ENCODE measurements at regions not wholly inside any gene's neighbourhood (a gene's known extent, or its start where the extent isn't known, plus 50 kb on each side); places are given as distances from the start of the nearest gene placed in this dataset.

DNA sequence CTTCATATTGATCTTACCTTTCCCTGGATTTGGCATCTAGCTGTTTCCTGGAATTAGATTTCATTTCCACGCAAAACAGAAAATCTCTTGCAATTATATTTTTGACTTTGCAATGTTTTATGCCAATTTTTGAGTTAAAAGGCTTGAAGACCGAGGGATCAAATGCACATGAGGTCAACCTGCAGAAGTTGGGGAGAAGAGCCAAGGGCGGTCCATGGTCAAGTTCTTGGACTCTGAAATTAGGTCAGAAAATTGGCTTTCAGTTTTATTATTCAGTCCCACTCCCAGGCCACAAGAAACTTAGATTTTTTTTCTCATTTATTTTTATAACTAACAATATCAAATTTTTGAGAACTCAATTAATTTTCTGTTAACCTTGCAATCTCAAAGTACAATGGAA lies 499.1 kb upstream of the USP24 start:
- ChIA-PET CTCF (no interaction called here), POLR2A (no interaction called here)
- Mint-ChIP-seq H3K9me3 (peaks cover 14% of the 10 kb centered on the region), H3K4me3 (no peak overlapping the region), H3K4me1 (peaks cover 35% of the 10 kb centered on the region), H3K27me3 (ENCODE audit: low read depth) (no peaks in the 10 kb centered on the region), H3K36me3 (no peaks in the 10 kb centered on the region), H3K27ac (no peak overlapping the region)
- TF ChIP-seq, protein P1, sequence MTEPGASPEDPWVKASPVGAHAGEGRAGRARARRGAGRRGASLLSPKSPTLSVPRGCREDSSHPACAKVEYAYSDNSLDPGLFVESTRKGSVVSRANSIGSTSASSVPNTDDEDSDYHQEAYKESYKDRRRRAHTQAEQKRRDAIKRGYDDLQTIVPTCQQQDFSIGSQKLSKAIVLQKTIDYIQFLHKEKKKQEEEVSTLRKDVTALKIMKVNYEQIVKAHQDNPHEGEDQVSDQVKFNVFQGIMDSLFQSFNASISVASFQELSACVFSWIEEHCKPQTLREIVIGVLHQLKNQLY (CRISPR knock-in tag; IDR thresholded peaks at IDR 0.05), result no peak
- no peak for TF ChIP-seq ZNF232 (CRISPR knock-in tag; IDR thresholded peaks at IDR 0.05)
- TF ChIP-seq ATF1 (CRISPR knock-in tag; IDR thresholded peaks at IDR 0.05), result no peak
- no peak for TF ChIP-seq CBFB (CRISPR knock-in tag; IDR thresholded peaks at IDR 0.05; ENCODE audit: low read depth)
- no peak for TF ChIP-seq GRHL2 (CRISPR knock-in tag; IDR thresholded peaks at IDR 0.05; ENCODE audit: insufficient replicate concordance, severe bottlenecking)
- TF ChIP-seq IRF2 (CRISPR knock-in tag; IDR thresholded peaks at IDR 0.05; ENCODE audit: borderline replicate concordance, low read depth), result no peak
- DNase-seq (ENCODE audit: low spot score) (no peak), ATAC-seq (no peak)

DNA sequence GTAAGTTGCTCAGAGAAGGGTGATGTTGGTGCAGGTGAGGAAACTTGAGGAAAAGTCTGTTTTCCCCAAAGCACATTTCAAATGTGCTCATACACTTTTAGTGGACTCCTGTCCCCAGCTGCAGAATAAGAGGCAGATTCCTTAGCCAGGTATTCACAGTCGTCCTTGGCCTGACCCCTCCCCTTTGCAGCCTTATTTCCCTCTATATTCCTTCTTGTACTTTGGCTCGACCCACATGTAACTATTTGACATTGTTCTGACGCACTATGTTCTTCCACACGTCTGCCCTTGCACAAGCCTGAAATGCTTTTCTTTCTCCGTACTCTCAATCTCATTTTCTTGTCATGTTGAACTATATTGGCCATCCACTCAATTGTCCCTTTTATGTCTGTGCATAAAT lies 498.4 kb upstream of the USP24 start:
- POLR2A ChIA-PET, result no interaction called here
- CTCF ChIA-PET, result no interaction called here
- Mint-ChIP-seq H3K36me3 (no peaks in the 10 kb centered on the region), H3K27me3 (ENCODE audit: low read depth) (no peaks in the 10 kb centered on the region), H3K9me3 (peaks cover 13% of the 10 kb centered on the region), H3K27ac (no peak overlapping the region), H3K4me1 (peaks cover 32% of the 10 kb centered on the region), H3K4me3 (no peak overlapping the region)
- DNase-seq (ENCODE audit: low spot score), result no peak
- ATAC-seq, result no peak
- TF ChIP-seq CREB1 (CRISPR knock-in tag; IDR thresholded peaks at IDR 0.05), result no peak
- no peak for TF ChIP-seq SOX15 (CRISPR knock-in tag; IDR thresholded peaks at IDR 0.05)
- TF ChIP-seq ZNF396 (CRISPR knock-in tag; IDR thresholded peaks at IDR 0.05; ENCODE audit: borderline replicate concordance), result no peak
- TF ChIP-seq JAZF1 (CRISPR knock-in tag; IDR thresholded peaks at IDR 0.05), result no peak
- TF ChIP-seq TEAD1 (CRISPR knock-in tag; IDR thresholded peaks at IDR 0.05), result no peak
- TF ChIP-seq SMAD4 (CRISPR knock-in tag; IDR thresholded peaks at IDR 0.05), result no peak
- TF ChIP-seq TEAD4 (CRISPR knock-in tag; IDR thresholded peaks at IDR 0.05), result no peak
- TF ChIP-seq SP1 (CRISPR knock-in tag; conservative IDR thresholded peaks at IDR 0.05), result no peak
- no peak for TF ChIP-seq SMAD3 (CRISPR knock-in tag; IDR thresholded peaks at IDR 0.05; ENCODE audit: borderline replicate concordance)

DNA sequence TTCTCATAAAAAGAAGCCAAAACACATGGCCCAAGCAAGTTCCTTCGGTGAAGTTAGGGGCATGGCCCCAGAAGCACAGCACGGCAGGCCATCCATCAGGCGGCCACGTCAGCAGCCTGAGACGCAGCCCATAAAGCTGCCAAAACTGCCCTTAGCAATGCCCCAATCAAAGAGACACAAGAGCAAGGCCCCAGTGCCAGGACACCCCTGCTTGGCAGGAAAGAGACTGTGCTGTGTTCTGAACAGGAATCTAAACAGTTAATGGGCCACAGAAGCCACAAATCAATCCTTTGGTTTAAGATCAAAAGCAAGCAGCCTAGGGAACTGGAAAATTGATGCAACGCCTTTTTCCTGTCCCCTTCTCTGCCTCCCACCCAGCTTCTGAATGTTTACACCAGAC lies 497.0 kb upstream of the USP24 start:
- Mint-ChIP-seq H3K27me3 (ENCODE audit: low read depth) (no peaks in the 10 kb centered on the region; the same call in 1 of the 2 replicates), H3K4me3 (no peak overlapping the region), H3K9me3 (0 out of 2 replicates have a peak, but pooled peaks cover 5% of the 10 kb centered on the region), H3K4me1 (peaks cover 25% of the 10 kb centered on the region), H3K36me3 (no peaks in the 10 kb centered on the region), H3K27ac (no peak overlapping the region)
- DNase-seq (ENCODE audit: low spot score), result no peak
- ChIA-PET CTCF (no interaction called here), POLR2A (no interaction called here)
- TF ChIP-seq, protein P2, sequence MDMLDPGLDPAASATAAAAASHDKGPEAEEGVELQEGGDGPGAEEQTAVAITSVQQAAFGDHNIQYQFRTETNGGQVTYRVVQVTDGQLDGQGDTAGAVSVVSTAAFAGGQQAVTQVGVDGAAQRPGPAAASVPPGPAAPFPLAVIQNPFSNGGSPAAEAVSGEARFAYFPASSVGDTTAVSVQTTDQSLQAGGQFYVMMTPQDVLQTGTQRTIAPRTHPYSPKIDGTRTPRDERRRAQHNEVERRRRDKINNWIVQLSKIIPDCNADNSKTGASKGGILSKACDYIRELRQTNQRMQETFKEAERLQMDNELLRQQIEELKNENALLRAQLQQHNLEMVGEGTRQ (CRISPR knock-in tag; IDR thresholded peaks at IDR 0.05), result no peak
- TF ChIP-seq, protein P3, sequence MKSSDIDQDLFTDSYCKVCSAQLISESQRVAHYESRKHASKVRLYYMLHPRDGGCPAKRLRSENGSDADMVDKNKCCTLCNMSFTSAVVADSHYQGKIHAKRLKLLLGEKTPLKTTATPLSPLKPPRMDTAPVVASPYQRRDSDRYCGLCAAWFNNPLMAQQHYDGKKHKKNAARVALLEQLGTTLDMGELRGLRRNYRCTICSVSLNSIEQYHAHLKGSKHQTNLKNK (CRISPR knock-in tag; IDR thresholded peaks at IDR 0.05), result no peak
- TF ChIP-seq SMAD3 (CRISPR knock-in tag; IDR thresholded peaks at IDR 0.05; ENCODE audit: borderline replicate concordance), result no peak
- no peak for ATAC-seq

DNA sequence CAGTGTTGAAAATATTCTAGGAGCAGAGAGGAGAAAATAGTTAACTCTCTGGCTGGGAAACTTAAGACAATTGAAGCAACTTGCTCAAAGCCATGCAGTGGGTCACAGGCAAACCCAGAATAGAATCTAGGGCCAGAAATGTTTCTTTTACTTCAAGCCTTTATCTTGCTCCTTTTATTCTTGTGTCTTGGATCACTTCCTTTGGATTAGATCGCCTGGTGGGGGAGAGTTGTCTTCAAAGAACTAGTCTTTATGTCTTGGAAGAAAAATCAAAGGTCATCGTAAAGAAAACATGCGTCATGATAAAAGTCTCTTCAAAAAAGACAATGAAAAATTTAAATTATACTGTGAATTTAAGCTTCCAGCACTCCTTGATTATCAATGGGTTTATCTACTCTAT lies 493.6 kb upstream of the USP24 start:
- Mint-ChIP-seq H3K4me3 (no peak overlapping the region), H3K4me1 (peaks cover 22% of the 10 kb centered on the region), H3K27ac (no peak overlapping the region), H3K9me3 (peaks cover 15% of the 10 kb centered on the region), H3K27me3 (ENCODE audit: low read depth) (no peaks in the 10 kb centered on the region; the same call in 1 of the 2 replicates), H3K36me3 (no peaks in the 10 kb centered on the region)
- ChIA-PET CTCF (no interaction called here), POLR2A (no interaction called here)
- ATAC-seq (no peak), DNase-seq (ENCODE audit: low spot score) (no peak)
- TF ChIP-seq, protein P3 (CRISPR knock-in tag; IDR thresholded peaks at IDR 0.05), result no peak
- TF ChIP-seq ETV6 (CRISPR knock-in tag; IDR thresholded peaks at IDR 0.05), result no peak
- no peak for TF ChIP-seq TCF7 (CRISPR knock-in tag; IDR thresholded peaks at IDR 0.05; ENCODE audit: low read depth)
- TF ChIP-seq, protein P4, sequence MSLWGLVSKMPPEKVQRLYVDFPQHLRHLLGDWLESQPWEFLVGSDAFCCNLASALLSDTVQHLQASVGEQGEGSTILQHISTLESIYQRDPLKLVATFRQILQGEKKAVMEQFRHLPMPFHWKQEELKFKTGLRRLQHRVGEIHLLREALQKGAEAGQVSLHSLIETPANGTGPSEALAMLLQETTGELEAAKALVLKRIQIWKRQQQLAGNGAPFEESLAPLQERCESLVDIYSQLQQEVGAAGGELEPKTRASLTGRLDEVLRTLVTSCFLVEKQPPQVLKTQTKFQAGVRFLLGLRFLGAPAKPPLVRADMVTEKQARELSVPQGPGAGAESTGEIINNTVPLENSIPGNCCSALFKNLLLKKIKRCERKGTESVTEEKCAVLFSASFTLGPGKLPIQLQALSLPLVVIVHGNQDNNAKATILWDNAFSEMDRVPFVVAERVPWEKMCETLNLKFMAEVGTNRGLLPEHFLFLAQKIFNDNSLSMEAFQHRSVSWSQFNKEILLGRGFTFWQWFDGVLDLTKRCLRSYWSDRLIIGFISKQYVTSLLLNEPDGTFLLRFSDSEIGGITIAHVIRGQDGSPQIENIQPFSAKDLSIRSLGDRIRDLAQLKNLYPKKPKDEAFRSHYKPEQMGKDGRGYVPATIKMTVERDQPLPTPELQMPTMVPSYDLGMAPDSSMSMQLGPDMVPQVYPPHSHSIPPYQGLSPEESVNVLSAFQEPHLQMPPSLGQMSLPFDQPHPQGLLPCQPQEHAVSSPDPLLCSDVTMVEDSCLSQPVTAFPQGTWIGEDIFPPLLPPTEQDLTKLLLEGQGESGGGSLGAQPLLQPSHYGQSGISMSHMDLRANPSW (CRISPR knock-in tag; conservative IDR thresholded peaks at IDR 0.05; ENCODE audit: low read depth), result no peak
- no peak for TF ChIP-seq GRHL2 (CRISPR knock-in tag; IDR thresholded peaks at IDR 0.05; ENCODE audit: insufficient replicate concordance, severe bottlenecking)
- TF ChIP-seq TP53 (CRISPR knock-in tag; IDR thresholded peaks at IDR 0.05), result no peak
- TF ChIP-seq NFATC4 (CRISPR knock-in tag; IDR thresholded peaks at IDR 0.05), result no peak
- TF ChIP-seq, protein P5, sequence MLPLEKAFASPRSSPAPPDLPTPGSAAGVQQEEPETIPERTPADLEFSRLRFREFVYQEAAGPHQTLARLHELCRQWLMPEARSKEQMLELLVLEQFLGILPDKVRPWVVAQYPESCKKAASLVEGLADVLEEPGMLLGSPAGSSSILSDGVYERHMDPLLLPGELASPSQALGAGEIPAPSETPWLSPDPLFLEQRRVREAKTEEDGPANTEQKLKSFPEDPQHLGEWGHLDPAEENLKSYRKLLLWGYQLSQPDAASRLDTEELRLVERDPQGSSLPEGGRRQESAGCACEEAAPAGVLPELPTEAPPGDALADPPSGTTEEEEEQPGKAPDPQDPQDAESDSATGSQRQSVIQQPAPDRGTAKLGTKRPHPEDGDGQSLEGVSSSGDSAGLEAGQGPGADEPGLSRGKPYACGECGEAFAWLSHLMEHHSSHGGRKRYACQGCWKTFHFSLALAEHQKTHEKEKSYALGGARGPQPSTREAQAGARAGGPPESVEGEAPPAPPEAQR (CRISPR knock-in tag; IDR thresholded peaks at IDR 0.05), result no peak
